ENCODE measurements at regions not wholly inside any gene's neighbourhood (a gene's known extent, or its start where the extent isn't known, plus 50 kb on each side); places are given as distances from the start of the nearest gene placed in this dataset.

DNA sequence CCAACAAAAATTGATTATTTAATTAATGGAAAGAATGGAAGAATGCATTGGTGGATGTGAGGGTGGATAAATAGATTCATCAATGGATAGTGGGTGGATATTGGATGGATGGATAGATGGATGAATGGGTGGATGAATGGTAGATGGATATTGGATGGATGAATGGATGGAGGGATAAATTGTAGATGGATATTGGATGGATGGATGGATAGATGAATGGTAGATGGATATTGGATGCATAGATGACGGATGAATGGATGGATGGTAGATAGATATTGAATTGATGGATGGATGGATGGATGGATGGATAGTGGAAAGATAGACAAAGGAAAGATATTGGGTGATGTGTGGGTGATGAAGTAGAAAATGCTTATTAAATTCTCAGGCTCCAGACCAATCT is 123.6 kb upstream of the KAZN start:
- DNase-seq, result no peak

GRCh38 chr1:14476170-14476955 is 122.1 kb upstream of the KAZN start:
- DNase-seq, result no peak

DNA sequence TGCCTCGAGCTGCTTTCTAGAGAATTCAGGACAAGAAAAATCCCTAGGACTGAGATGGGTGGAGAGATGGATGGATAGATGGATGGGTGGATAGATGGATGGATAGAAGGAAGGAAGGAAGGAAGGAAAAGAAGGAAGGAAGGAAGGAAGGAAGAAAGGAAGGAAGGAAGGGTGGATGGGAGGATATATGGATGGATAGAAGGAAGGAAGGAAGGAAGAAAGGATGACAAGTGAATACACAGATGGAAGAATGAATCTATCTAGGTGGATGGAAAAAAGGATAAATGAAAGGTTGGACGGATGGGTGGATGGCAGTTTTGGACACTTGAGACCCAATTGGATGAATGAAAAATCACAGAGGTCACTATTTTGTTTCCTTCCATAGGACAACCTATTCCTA is 120.4 kb upstream of the KAZN start:
- DNase-seq, result no peak

GRCh38 chr1:14479865-14480264 is 118.6 kb upstream of the KAZN start:
- no peak for DNase-seq

DNA sequence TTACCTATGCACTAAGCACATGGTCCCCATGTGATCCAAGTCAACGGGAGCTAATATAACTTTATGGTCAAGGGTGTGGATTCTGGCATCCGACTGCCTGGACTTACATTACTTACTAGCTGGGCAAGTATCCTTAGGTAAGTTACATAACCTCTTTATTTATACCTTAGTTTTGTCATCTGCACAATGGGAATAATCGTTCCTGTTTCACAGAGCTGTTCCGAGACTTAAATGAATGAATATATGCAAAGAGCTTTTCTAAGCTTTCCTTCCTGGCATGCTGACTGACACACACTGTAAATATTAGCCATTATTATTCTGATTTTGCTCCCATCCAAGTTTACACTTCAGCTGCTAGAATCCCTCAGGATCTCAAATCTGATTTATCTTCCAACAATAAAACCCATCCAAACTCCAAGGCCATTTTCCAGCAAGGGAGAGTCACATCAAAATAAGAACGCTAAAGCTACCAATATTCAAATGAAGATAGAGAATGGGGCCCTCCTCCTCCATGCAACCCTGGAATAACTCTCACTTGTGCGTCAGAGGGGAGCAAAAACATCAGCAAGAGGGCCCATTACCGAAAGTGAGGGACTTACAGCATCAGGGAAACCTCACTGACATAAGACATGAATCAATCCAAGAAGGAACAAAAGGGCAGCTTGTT is 115.6 kb upstream of the KAZN start:
- DNase-seq, result no peak

GRCh38 chr1:14485285-14485684 is 113.2 kb upstream of the KAZN start:
- DNase-seq, result no peak

- no peak for DNase-seq
Observed at GRCh38 chr1:14486401-14487201, 111.9 kb upstream of the KAZN start.

- DNase-seq, result no peak
Observed at GRCh38 chr1:14487671-14488070, 110.8 kb upstream of the KAZN start.

- DNase-seq, result no peak
Observed at GRCh38 chr1:14494911-14495310, 103.6 kb upstream of the KAZN start.

- peak in 1 of 2 experiments; percentile 3 for DNase-seq
Observed at GRCh38 chr1:14495381-14495780, 103.1 kb upstream of the KAZN start.

DNA sequence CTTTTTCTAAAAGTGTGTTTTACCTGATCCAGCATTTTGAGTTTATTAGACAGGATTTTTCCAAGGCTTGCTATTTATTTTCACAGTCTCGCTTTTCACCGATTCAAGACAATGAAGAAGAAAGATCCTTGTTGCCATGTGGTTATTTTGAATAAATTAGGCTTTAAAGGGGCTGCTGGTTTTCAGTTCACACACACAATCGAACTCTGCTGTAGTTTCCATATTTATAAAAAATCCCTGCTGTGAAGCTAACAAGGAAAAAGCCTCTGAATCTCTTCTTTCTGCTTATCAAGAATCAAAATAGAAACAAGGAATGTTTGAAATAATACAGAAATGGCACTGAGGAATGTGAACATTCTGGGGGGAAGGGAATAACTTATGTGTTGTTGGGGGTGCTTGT is 102.5 kb upstream of the KAZN start:
- no peak for DNase-seq

- no peak for DNase-seq
Observed at GRCh38 chr1:14498839-14499238, 99.6 kb upstream of the KAZN start.

GRCh38 chr1:14499312-14500040 is 99.0 kb upstream of the KAZN start:
- DNase-seq, result no peak

GRCh38 chr1:14500041-14500440 is 98.4 kb upstream of the KAZN start:
- no peak for DNase-seq

DNA sequence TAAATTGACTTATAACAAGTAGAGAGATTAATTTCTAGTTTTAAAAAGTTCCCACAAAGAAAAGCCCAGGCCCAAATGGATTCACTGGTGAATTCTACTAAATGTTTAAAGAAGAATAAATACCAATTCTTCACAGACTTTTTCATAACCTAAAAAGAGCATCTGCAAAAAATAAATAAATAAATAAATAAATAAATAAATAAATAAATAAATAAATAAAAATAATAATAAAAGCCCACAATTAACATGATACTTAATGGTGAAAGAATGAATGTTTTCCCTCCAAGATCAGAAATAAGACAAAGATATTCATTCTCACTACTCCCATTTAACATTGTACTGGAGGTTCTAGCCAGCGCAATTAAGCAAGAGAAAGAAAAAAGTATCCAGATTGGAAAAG is 97.6 kb upstream of the KAZN start:
- DNase-seq, result no peak

GRCh38 chr1:14504517-14504916 is 94.0 kb upstream of the KAZN start:
- no peak for DNase-seq

- no peak for DNase-seq
Observed at GRCh38 chr1:14506471-14507255, 91.8 kb upstream of the KAZN start.

- DNase-seq, result no peak
Observed at GRCh38 chr1:14507262-14507661, 91.2 kb upstream of the KAZN start.

DNA sequence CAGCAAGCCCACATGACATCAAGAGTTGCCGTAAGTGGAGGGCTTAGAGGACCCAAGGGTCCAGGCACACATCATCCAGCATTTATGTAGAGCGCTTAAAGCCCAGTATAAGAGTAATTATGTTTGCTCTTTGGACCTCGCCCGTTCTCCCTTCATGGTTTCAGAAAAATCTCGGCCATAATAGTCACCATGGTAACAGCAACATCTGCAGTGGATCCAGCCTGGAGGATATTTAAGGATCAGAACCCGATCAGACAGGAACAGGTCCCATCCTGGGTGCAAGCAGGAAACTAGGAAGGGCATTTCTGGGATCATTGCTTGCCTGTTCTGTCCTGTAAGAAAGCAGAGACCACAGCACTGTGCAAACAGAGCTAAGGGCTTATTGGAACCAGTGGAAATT is 89.9 kb upstream of the KAZN start:
- no peak for DNase-seq

DNA sequence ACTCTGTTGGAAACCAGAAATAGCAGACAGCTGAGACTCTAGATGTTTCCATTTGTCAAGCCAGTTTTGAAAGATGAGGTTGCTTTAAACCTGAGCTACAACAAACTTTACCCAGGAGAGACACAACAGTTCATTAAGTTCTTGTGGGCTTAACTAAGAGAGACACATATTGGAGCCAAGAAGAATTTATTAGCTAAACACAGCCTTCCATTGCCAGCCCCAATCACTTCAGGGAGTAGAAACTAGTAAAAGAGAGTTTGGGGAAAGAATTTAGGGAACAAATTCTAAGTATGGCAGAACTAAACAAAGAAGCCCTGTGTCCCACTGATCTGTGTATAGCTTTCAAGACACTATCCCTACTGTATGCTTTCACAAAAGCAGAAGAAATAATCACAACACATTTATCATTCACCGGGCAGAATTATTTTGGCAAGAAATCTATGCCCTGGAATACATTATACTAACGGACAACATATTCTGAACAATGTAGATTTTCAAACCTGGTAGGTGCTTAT is 87.3 kb upstream of the KAZN start:
- no peak for DNase-seq

DNA sequence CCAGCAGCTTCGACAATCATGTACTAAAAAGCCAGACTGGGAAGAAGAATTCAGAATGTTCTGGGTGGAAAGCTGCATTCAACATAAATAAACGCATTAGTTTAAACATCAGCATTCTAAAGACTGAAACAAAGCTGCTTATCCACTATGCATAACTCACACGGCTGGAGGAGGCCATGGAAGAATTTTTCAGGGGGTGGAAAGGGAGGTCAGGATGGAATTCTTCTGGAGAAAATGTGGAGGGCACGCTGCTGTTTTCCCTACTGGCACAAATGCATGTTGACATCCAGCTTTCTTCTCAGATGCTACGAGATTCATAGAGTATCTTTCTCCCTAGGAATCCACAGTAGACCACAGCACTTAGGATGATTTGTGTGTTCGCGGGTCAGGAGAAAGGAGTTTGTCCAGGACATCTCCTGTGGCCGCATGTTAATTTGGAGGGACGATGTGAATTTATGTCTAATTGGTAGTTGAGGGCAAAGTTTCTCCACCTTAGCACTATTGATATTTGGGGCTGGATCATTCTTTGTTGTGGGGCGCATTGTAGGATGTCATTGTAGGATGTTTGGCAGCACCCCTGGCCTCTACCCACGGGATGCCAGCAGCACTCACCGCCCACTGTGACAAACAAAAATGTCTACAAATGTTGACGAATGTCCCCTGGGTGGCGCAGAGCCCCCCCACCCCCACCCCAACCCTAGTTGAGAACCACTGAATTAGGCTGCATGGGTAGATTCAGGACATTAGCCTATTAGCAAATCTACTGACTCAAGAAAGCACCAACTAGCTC is 86.5 kb upstream of the KAZN start:
- DNase-seq, result no peak

Data from NCI-H524 (cell line).